Activated naive CD8-positive, alpha-beta T cell treated with anti-CD3 and anti-CD28 coated beads, Interleukin-2, amount 50 U/mL, for 24 hours (primary cell): ENCODE measurements at regions not wholly inside any gene's neighbourhood (a gene's known extent, or its start where the extent isn't known, plus 50 kb on each side); places are given as distances from the start of the nearest gene placed in this dataset.

Experiments used
- ATAC-seq: fragments of 150-1000 bp; cut with Tn5 transposase; one replicate; pipeline ENCODE4 v1.10.0; 2021
- DNase-seq: peaks from one replicate; pipeline ENCODE4 v3.0.0; 2021
- H3K27ac Mint-ChIP-seq: one replicate; pipeline ENCODE4 v1.8.0; 2021; ENCODE audit warnings: mild to moderate bottlenecking, mixed read lengths
- H3K27me3 Mint-ChIP-seq: one replicate; pipeline ENCODE4 v1.8.0; 2021; ENCODE audit warnings: mixed read lengths
- H3K36me3 Mint-ChIP-seq: one replicate; pipeline ENCODE4 v1.8.0; 2021; ENCODE audit warnings: low read depth, mixed read lengths
- H3K4me1 Mint-ChIP-seq: one replicate; pipeline ENCODE4 v1.8.0; 2021; ENCODE audit warnings: mixed read lengths
- H3K4me3 Mint-ChIP-seq: one replicate; pipeline ENCODE4 v1.8.0; 2021; ENCODE audit warnings: mild to moderate bottlenecking, moderate library complexity, mixed read lengths
- H3K9me3 Mint-ChIP-seq: one replicate; pipeline ENCODE4 v1.8.0; 2021; ENCODE audit warnings: mixed read lengths

GRCh38 chr2:53091183-53091582 lies 676.4 kb upstream of the CHAC2 start:
- no peak for DNase-seq

GRCh38 chr2:53087874-53088461 lies 679.6 kb upstream of the CHAC2 start:
- H3K27me3 Mint-ChIP-seq = no peaks in the 10 kb centered on the region
- no peaks in the 10 kb centered on the region for H3K36me3 Mint-ChIP-seq
- H3K4me3 Mint-ChIP-seq = no peak overlapping the region
- no peak overlapping the region for H3K27ac Mint-ChIP-seq
- ATAC-seq (no peak), DNase-seq (no peak)
- peaks cover 10% of the 10 kb centered on the region for H3K9me3 Mint-ChIP-seq
- H3K4me1 Mint-ChIP-seq = no peaks in the 10 kb centered on the region

More at GRCh38 chr2:53091183-53091582, 676.4 kb upstream of the CHAC2 start:
- H3K27ac Mint-ChIP-seq = no peak overlapping the region
- H3K9me3 Mint-ChIP-seq = no peaks in the 10 kb centered on the region
- no peaks in the 10 kb centered on the region for H3K36me3 Mint-ChIP-seq
- no peaks in the 10 kb centered on the region for H3K4me1 Mint-ChIP-seq
- H3K27me3 Mint-ChIP-seq = no peaks in the 10 kb centered on the region
- no peak overlapping the region for H3K4me3 Mint-ChIP-seq
- ATAC-seq = no peak

- Mint-ChIP-seq H3K4me1 (no peaks in the 10 kb centered on the region), H3K4me3 (no peak overlapping the region), H3K36me3 (no peaks in the 10 kb centered on the region), H3K27me3 (no peaks in the 10 kb centered on the region), H3K27ac (no peak overlapping the region), H3K9me3 (peaks cover 10% of the 10 kb centered on the region)
- ATAC-seq = no peak
- DNase-seq = no peak
Observed at GRCh38 chr2:53087262-53087873, 680.2 kb upstream of the CHAC2 start.

- no peaks in the 10 kb centered on the region for H3K27me3 Mint-ChIP-seq
- H3K36me3 Mint-ChIP-seq = no peaks in the 10 kb centered on the region
- H3K4me1 Mint-ChIP-seq = no peaks in the 10 kb centered on the region
- H3K4me3 Mint-ChIP-seq = no peak overlapping the region
- H3K27ac Mint-ChIP-seq = no peak overlapping the region
- no peak for DNase-seq
- peaks cover 9% of the 10 kb centered on the region for H3K9me3 Mint-ChIP-seq
- ATAC-seq = no peak
Observed at GRCh38 chr2:53077413-53077812, 690.2 kb upstream of the CHAC2 start.

GRCh38 chr2:53075760-53076159 lies 691.8 kb upstream of the CHAC2 start:
- peaks cover 5% of the 10 kb centered on the region for H3K9me3 Mint-ChIP-seq
- H3K27me3 Mint-ChIP-seq = no peaks in the 10 kb centered on the region
- H3K4me3 Mint-ChIP-seq = no peak overlapping the region

GRCh38 chr2:53067533-53067932 lies 700.1 kb upstream of the CHAC2 start:
- Mint-ChIP-seq H3K36me3 (no peaks in the 10 kb centered on the region), H3K9me3 (peaks cover under 1% of the 10 kb centered on the region), H3K27me3 (no peaks in the 10 kb centered on the region), H3K27ac (no peak overlapping the region), H3K4me3 (no peak overlapping the region), H3K4me1 (no peaks in the 10 kb centered on the region)
- ATAC-seq (no peak), DNase-seq (no peak)

More at GRCh38 chr2:53075760-53076159, 691.8 kb upstream of the CHAC2 start:
- no peak for DNase-seq
- Mint-ChIP-seq H3K4me1 (no peaks in the 10 kb centered on the region), H3K27ac (no peak overlapping the region), H3K36me3 (no peaks in the 10 kb centered on the region)
- no peak for ATAC-seq

GRCh38 chr2:53067056-53067455 lies 700.5 kb upstream of the CHAC2 start:
- no peaks in the 10 kb centered on the region for H3K36me3 Mint-ChIP-seq
- no peaks in the 10 kb centered on the region for H3K4me1 Mint-ChIP-seq
- DNase-seq = no peak

GRCh38 chr2:53064154-53064553 lies 703.5 kb upstream of the CHAC2 start:
- Mint-ChIP-seq H3K9me3 (peaks cover 9% of the 10 kb centered on the region), H3K36me3 (no peaks in the 10 kb centered on the region), H3K4me1 (no peaks in the 10 kb centered on the region), H3K27ac (no peak overlapping the region), H3K4me3 (no peak overlapping the region), H3K27me3 (no peaks in the 10 kb centered on the region)
- no peak for DNase-seq
- no peak for ATAC-seq

More at GRCh38 chr2:53067056-53067455, 700.5 kb upstream of the CHAC2 start:
- no peak for ATAC-seq
- Mint-ChIP-seq H3K9me3 (peaks cover 4% of the 10 kb centered on the region), H3K4me3 (no peak overlapping the region), H3K27me3 (no peaks in the 10 kb centered on the region), H3K27ac (no peak overlapping the region)

- no peak overlapping the region for H3K27ac Mint-ChIP-seq
- no peak overlapping the region for H3K4me3 Mint-ChIP-seq
- DNase-seq = no peak
- no peaks in the 10 kb centered on the region for H3K27me3 Mint-ChIP-seq
- H3K36me3 Mint-ChIP-seq = no peaks in the 10 kb centered on the region
- peaks cover 9% of the 10 kb centered on the region for H3K9me3 Mint-ChIP-seq
- ATAC-seq = no peak
- H3K4me1 Mint-ChIP-seq = no peaks in the 10 kb centered on the region
Observed at GRCh38 chr2:53058526-53058925, 709.1 kb upstream of the CHAC2 start.

- Mint-ChIP-seq H3K27me3 (no peaks in the 10 kb centered on the region), H3K4me1 (no peaks in the 10 kb centered on the region), H3K27ac (no peak overlapping the region), H3K36me3 (no peaks in the 10 kb centered on the region), H3K9me3 (peaks cover 4% of the 10 kb centered on the region), H3K4me3 (no peak overlapping the region)
- ATAC-seq (no peak), DNase-seq (no peak)
Observed at GRCh38 chr2:53053937-53054336, 713.7 kb upstream of the CHAC2 start.

GRCh38 chr2:53051157-53051556 lies 716.4 kb upstream of the CHAC2 start:
- H3K4me1 Mint-ChIP-seq = no peaks in the 10 kb centered on the region
- H3K27me3 Mint-ChIP-seq = no peaks in the 10 kb centered on the region
- no peak overlapping the region for H3K4me3 Mint-ChIP-seq
- H3K36me3 Mint-ChIP-seq = no peaks in the 10 kb centered on the region
- no peak overlapping the region for H3K27ac Mint-ChIP-seq
- DNase-seq = no peak
- no peak for ATAC-seq
- peaks cover 8% of the 10 kb centered on the region for H3K9me3 Mint-ChIP-seq

- DNase-seq (no peak), ATAC-seq (no peak)
- Mint-ChIP-seq H3K27ac (no peak overlapping the region), H3K36me3 (no peaks in the 10 kb centered on the region), H3K4me3 (no peak overlapping the region), H3K4me1 (no peaks in the 10 kb centered on the region), H3K27me3 (no peaks in the 10 kb centered on the region), H3K9me3 (peaks cover 4% of the 10 kb centered on the region)
Observed at GRCh38 chr2:53040536-53041229, 726.9 kb upstream of the CHAC2 start.

GRCh38 chr2:53036196-53036595 lies 731.4 kb upstream of the CHAC2 start:
- Mint-ChIP-seq H3K27ac (no peak overlapping the region), H3K4me3 (no peak overlapping the region), H3K27me3 (no peaks in the 10 kb centered on the region), H3K36me3 (no peaks in the 10 kb centered on the region), H3K9me3 (no peaks in the 10 kb centered on the region), H3K4me1 (no peaks in the 10 kb centered on the region)
- ATAC-seq (no peak), DNase-seq (no peak)

GRCh38 chr2:53035153-53035552 lies 732.5 kb upstream of the CHAC2 start:
- DNase-seq (no peak), ATAC-seq (no peak)
- Mint-ChIP-seq H3K9me3 (no peaks in the 10 kb centered on the region), H3K36me3 (no peaks in the 10 kb centered on the region), H3K27ac (no peak overlapping the region), H3K4me1 (no peaks in the 10 kb centered on the region), H3K4me3 (no peak overlapping the region), H3K27me3 (no peaks in the 10 kb centered on the region)

- ATAC-seq = no peak
- Mint-ChIP-seq H3K27me3 (no peaks in the 10 kb centered on the region), H3K36me3 (no peaks in the 10 kb centered on the region), H3K4me3 (no peak overlapping the region), H3K27ac (no peak overlapping the region), H3K4me1 (no peaks in the 10 kb centered on the region), H3K9me3 (no peaks in the 10 kb centered on the region)
- DNase-seq = no peak
Observed at GRCh38 chr2:53033411-53033810, 734.2 kb upstream of the CHAC2 start.
